ENCODE measurements at regions not wholly inside any gene's neighbourhood (a gene's known extent, or its start where the extent isn't known, plus 50 kb on each side); places are given as distances from the start of the nearest gene placed in this dataset.

- no peak for TF ChIP-seq ZNF512 (CRISPR knock-in tag; IDR thresholded peaks at IDR 0.05; ENCODE audit: borderline replicate concordance)
Measured at GRCh38 chr13:59088716-59089115, 1075.0 kb downstream of the DIAPH3 start (continued).

GRCh38 chr13:59094181-59094580 is 1069.5 kb downstream of the DIAPH3 start:
- H3K9me3 Mint-ChIP-seq, result no peaks in the 10 kb centered on the region

GRCh38 chr13:59099182-59099974 is 1064.3 kb downstream of the DIAPH3 start:
- H3K27me3 Mint-ChIP-seq (ENCODE audit: low read depth), result no peaks in the 10 kb centered on the region
- CTCF ChIA-PET, result no interaction called here
- ATAC-seq (no peak), DNase-seq (ENCODE audit: low spot score) (no peak)
- H3K36me3 Mint-ChIP-seq, result no peaks in the 10 kb centered on the region
- TF ChIP-seq AR (CRISPR knock-in tag; IDR thresholded peaks at IDR 0.05) (no peak), NR1H2 (CRISPR knock-in tag; IDR thresholded peaks at IDR 0.05) (no peak), NFE2L1 (CRISPR knock-in tag; IDR thresholded peaks at IDR 0.05) (no peak), NR2C2 (CRISPR knock-in tag; IDR thresholded peaks at IDR 0.05) (no peak), ZNF232 (CRISPR knock-in tag; IDR thresholded peaks at IDR 0.05) (no peak), ZNF396 (CRISPR knock-in tag; IDR thresholded peaks at IDR 0.05; ENCODE audit: borderline replicate concordance) (no peak), CREB1 (CRISPR knock-in tag; IDR thresholded peaks at IDR 0.05) (no peak), KAT7 (CRISPR knock-in tag; IDR thresholded peaks at IDR 0.05; ENCODE audit: borderline replicate concordance) (no peak)
- peaks cover 9% of the 10 kb centered on the region for H3K4me1 Mint-ChIP-seq
- H3K4me3 Mint-ChIP-seq, result no peak overlapping the region
- POLR2A ChIA-PET, result no interaction called here
- H3K27ac Mint-ChIP-seq, result no peak overlapping the region
- no peaks in the 10 kb centered on the region for H3K9me3 Mint-ChIP-seq

More at GRCh38 chr13:59094181-59094580, 1069.5 kb downstream of the DIAPH3 start:
- DNase-seq (ENCODE audit: low spot score) (no peak), ATAC-seq (no peak)
- peaks cover 10% of the 10 kb centered on the region for H3K27me3 Mint-ChIP-seq (ENCODE audit: low read depth)
- H3K27ac Mint-ChIP-seq, result no peak overlapping the region
- ChIA-PET POLR2A (no interaction called here), CTCF (no interaction called here)
- no peak for TF ChIP-seq ATF6 (CRISPR knock-in tag; IDR thresholded peaks at IDR 0.05)
- TF ChIP-seq NFE2L1 (CRISPR knock-in tag; IDR thresholded peaks at IDR 0.05), result no peak
- no peak for TF ChIP-seq NR2C2 (CRISPR knock-in tag; IDR thresholded peaks at IDR 0.05)
- no peak for TF ChIP-seq NFATC4 (CRISPR knock-in tag; IDR thresholded peaks at IDR 0.05)
- H3K36me3 Mint-ChIP-seq, result no peaks in the 10 kb centered on the region
- H3K4me1 Mint-ChIP-seq, result peaks cover 2% of the 10 kb centered on the region
- H3K4me3 Mint-ChIP-seq, result no peak overlapping the region

GRCh38 chr13:59103004-59103768 is 1060.5 kb downstream of the DIAPH3 start:
- ChIA-PET CTCF (no interaction called here), POLR2A (no interaction called here)
- no peak for ATAC-seq
- Mint-ChIP-seq H3K27me3 (ENCODE audit: low read depth) (no peaks in the 10 kb centered on the region), H3K4me1 (peaks cover 9% of the 10 kb centered on the region), H3K27ac (no peak overlapping the region), H3K4me3 (no peak overlapping the region), H3K9me3 (peaks cover 17% of the 10 kb centered on the region), H3K36me3 (no peaks in the 10 kb centered on the region)
- TF ChIP-seq ZNF219 (CRISPR knock-in tag; IDR thresholded peaks at IDR 0.05; ENCODE audit: borderline replicate concordance) (no peak), FOXK1 (CRISPR knock-in tag; IDR thresholded peaks at IDR 0.05) (no peak), TP53 (CRISPR knock-in tag; IDR thresholded peaks at IDR 0.05) (no peak)
- DNase-seq (ENCODE audit: low spot score), result no peak

Measured in WTC11 (cell line).